NCI-H1436 (cell line): ENCODE measurements at regions not wholly inside any gene's neighbourhood (a gene's known extent, or its start where the extent isn't known, plus 50 kb on each side); places are given as distances from the start of the nearest gene placed in this dataset.
"Not testable (repeated sequence)": the region's sequence is repeated elsewhere in the genome, so short reads cannot be mapped to it uniquely, and the experiment has no call there.

Experiments
- DNase-seq: peaks from one replicate; lab custom pipeline; 2025; lab: John Stamatoyannopoulos, UW

DNA sequence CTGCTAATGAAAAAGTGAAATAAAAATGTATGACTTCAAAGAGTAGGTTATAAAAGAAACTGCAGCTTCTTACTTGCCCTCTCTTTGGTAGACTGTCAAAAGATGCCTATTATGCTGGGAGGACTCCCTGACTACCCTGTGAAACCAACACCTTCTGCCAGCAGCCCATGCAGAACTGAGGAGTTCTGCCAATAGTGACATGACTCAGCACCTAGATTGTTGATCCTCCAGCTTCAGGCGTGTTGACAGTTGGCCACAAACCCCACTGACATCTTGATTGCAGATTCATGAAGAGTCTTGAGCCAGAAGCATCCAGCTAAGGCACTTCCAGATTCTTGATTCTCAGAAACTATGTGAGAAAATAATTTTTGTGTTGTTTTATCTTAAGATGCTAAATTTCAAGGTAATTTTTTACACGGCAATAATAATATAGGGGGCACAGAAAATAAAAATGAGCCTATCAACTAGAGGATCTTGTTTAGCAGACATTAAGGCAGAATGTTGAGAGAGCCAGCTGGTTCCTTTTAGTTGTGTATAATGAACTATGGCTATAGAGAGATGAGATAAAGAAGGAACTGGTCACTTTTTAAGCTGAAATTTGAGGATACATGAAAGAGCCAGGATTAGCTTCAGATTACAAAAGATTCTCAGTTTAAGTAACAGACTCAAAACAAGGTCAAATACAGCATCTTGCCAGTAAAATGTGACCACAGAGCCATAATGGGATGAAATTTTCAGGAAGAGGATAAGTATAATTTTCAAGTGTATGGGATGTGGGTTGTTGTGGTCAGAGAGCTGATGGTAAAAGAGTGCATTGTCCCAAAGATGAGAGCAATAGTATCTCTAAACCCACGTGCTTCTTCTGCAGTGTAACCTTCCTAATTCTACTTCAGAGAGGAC, 588.7 kb upstream of the CBLB start:
- DNase-seq: peak; percentile 23

DNA sequence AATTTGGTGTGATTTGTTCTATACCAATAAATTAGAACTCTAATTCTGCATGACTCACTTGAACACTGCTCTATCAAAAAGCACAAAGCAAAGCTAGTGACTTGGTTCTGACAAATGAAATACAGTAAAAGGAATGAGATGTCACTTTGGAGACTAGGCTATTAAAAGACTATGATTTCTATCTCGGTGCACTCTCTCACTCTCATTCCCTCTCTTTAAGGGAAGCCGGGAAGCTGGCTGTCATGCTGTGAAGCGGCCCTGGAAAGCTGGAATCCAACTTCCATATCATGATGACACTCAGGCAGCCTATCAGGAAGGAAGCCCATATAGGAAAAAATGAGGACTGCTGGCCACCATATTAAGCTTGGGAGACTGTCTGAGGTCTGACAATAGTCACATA, 590.1 kb upstream of the CBLB start:
- DNase-seq: no peak

DNA sequence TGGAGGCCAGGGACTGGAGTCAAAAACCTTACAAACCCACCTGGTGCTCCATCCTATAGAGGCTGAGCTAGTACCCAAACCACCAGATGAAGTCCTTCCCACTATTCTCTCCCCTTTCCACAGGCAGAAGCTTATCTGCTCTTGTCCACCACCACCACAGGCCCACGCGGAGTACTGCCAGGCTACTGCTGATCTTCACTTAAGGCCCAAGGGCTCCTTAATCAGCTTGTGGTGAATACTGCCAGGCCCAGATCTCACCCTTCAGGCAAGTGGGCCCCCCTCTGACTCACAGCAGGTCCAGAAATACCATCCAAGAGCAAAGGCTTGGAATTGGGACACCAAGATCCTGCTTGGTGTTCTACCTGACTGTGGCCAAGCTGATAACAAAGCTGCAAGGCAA, 598.1 kb upstream of the CBLB start:
- no peak for DNase-seq

DNA sequence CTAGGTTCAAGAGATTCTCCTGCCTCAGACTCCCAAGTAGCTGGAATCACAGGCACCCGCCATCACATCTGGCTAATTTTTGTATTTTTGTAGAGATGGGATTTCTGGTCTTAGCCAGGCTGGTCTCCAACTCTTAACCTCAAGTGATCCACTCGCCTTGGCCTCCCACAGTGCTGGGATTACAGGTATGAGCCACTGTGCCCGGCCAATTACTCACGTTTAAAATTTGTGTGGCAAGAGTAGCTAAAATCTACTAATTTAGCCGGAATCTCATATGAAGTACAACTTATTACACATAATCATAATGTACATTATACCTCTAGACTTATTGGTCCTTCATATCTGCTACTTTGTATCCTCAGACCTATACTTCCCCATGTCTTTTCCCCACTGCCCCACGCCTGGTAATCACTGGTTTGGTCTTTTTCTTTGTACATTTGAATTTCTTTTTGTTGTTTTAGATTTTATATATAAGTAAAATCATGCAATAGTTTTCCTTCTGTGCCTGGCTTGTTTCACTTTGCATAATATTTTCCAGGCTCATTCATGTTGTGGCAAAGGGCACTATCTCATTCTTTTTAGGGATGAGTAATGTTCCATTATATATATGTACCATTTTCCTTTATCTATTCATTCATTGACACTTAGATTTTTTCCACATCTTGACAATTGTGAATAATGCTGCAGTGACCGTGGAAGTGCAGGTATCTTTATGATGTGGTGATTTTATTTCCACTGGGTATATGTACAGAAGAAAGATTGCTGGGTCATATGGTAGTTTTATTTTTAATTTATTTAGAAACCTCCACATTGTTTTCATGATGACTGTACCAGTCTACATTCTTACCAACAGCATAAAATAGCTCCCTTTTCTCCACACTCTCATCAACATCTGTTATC, 605.0 kb upstream of the CBLB start:
- no peak for DNase-seq

DNA sequence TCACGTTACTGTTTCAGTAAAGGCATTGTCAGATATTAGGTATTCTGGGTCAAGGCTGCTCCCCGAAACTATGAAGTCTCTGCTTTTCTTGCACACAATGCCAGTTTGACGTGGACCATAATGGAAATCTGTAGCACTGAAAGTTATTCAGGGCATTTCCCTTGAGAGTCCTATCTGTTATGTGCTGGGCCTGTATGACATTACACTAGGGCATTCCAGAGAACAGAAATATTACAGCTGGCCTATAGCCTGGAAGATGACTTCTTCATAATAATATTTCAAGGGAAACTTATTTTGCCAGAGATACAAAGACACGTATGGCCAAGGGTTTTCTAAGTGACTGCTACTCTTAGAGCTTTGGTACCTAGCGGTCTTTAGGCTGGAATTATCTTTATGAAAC, 613.6 kb upstream of the CBLB start:
- DNase-seq: no peak

DNA sequence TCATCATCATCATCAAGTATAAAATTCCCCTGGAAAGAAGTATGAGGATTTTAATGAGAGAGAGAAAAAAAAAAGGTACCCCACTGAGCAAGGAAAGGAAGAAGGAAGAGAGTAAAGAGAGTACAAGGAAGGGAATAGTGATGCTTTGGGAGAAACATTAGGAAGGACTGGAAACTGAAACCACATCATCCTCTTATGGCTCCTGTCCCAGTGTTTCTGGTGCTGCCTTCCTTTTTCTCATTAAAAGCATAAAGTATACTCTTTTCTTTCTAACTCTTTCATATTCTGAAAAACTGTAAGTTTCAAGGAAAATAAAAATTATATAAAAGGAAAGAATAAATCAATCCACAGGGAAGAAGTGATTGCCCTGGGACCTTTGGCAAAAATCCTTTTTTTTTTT, 616.4 kb upstream of the CBLB start:
- DNase-seq: no peak

DNA sequence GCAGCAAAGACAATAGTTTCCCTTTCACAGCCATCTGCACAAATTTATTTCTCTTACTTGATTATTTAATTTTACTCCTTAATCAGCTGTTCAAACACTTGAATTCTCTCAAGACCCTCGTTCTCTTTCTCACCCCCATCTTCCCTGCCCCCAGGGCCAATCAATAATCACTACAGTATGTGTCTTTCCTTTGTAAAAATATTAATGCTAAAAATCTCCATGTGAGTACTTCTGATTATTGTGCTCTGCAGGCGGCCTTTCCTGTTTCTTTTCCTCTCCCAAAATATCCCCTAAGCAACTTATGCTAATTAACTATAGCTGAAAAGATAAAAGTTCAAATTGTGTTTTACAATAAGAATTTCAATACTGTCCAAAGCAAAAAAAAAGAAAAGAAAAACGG, 617.0 kb upstream of the CBLB start:
- DNase-seq: peak; percentile 68

DNA sequence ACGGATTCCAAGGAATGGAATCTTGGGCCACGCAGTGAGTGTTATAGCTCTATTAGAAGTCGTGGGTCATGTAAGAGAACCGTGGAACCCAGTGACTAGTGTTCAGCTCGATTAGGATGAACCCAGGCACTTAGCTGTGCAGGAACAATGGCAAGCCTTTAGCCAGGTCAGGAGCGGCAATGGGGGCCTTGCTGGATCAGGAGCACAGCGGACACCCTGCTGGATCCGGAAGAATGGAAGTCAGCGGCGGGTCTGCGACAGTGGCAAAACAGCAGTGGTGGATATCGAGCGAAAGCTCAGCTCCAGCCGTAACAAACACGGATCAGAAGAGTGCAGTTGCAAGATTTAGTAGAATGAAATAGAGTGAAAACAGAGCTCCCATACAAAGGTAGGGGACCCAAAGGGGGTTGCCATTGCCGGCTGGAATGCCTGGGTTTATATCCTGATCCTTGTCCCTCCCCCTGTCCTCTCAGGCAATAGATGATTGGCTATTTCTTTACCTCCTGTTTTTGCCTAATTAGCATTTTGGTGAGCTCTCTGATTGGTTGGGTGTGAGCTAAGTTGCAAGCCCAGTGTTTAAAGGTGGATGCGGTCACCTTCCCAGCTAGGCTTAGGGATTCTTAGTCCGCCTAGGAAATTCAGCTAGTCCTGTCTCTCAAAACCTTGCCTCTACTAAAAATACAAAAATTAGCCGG, 618.3 kb upstream of the CBLB start:
- not testable (repeated sequence) for DNase-seq

DNA sequence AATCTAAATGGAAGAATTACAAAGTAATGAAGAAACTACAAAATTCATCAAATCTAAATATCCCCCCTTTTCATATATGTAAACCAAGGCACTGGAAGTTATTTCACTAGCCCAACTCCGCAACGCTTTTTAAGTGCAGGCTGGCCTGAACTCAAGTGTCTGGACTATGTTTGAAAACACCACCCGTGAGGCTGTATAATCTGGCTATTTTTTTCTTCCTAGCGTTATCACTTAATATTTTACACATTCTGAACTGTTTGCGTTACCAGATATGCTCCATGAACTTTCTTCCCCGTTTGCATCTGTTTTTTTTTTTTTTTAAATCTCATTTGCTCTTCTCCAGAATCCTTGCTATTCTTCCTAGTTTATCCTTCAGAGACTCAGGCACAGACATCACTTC, 619.5 kb upstream of the CBLB start:
- no peak for DNase-seq

DNA sequence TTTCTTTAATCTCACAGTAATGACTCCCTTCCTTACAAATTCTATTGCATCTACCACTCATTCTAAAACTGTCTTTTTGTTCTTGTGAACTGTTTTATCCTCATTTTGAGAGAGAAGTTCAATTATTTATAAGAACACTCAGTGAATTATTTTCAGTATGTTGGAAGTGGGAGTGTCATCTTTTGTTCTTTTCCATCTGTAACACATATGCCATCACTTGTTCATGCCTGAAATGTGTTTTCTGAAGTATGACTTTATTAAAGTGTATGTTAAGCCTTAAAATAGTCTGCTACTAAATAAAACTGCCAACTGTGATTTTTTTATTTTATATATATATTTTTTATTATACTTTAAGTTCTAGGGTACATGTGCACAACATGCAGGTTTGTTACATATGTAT, 623.0 kb upstream of the CBLB start:
- no peak for DNase-seq

DNA sequence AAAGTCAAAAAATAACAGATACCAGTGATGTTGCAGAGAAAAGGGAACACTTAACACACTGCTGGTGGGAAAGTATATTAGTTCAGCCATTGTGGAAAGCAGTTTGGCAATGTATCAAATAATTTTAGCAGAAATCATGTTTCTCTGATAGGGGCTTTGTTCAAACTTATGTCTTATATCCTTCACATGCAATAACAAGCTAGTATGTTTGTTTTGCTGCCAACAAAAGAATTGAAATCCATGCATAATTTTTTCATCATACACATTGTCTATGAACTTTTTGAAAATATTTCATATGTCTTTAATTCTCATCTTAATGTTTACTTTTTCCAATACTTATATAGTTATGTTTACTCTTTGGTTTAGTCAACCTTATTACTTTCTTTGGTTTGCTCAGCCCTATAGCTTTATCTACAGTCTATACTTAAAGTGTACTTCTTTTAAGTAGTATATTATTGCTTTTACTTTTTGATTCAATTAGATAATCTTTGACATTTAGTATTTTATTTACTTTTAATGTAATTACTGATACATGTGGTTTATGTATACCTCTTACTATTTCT, 639.6 kb upstream of the CBLB start:
- DNase-seq: no peak

DNA sequence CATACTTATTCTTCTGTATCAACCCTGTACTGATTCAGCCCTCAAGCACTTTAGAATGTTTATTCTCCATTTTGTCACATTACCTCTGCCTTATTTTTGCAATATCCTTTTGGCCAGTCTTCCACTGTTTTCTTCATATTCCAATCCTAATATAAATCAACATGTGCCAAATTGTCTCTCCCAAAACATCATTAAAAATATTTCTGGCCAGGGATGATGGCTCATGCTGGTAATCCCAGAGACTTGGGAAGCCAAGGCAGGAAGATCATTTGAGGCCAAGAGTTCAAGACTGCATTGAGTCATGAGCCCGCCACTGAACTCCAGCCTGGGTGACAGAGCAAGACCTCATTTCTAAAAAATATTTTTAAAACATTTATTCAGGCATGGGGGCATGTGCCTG, 641.4 kb upstream of the CBLB start:
- no peak for DNase-seq

DNA sequence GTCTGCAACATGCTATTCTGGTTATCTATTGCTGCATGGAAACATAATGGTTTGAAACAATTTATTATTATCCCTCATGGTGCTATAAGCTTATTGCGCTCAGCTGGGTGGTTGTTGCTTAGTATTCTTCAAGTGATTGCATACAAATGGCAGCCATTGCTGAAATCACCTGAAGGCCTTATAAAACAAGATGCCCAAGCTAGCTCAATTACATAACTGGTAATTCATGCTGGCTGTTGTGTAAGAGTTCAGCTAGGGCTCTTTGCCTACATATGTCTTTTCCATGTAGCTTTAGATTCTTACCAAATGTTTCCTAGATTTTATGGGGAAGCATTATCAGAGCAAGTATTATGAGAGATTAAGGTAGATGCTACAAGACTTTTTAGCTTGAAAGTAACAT, 644.0 kb upstream of the CBLB start:
- no peak for DNase-seq

DNA sequence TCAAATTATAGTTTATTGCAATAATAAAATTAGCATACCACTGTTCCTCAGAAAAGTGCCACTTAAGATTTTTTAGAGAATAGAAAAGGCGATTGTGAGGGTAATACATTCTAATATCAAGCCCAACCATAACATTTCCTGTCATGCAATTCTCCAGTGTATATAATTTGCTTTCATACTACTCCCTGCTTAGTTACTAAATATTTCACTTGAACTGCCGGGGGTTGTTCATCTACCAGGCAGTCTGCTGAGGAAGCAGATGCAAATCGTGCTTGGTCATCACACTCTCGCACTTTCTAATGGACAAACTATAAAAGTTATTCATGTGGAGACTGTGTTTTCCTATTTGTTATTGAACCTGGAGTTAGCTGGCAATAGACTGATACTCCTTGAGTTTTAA, 645.6 kb upstream of the CBLB start:
- no peak for DNase-seq

DNA sequence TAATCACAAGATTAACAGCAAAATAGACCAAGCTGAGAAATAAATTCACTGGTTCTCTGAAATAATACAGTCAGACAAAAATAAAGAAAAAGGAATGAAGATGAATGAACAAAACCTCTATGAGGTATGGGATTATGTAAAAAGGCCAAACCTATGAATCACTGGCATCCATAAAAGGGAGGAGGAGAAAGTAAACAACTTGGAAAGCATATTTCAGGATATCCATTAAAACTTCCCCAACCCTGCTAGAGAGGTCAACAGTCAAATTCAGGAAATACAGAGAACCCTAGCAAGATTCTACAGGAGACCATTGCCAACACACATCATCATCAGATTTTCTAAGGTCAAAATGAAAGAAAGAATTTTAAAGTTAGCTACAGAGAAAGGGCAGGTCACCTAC, 649.7 kb upstream of the CBLB start:
- DNase-seq: no peak

DNA sequence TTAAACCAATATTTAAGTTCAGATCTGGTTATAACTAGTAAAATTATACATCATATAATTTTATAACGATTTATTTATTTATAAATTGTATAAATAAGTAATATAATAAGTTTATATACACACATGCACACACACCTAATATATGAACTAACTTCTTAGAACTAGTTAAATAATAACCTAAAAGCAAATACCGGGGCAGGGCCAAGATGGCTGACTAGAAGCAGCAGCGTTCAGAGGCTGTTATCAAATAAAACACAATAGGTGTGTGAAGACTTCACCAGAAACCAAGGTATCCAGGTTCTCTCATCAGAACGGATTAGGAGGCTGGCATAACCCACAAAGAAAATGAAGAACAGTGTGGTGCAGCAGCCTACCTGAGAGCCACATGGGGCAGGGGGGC, 653.6 kb upstream of the CBLB start:
- no peak for DNase-seq

DNA sequence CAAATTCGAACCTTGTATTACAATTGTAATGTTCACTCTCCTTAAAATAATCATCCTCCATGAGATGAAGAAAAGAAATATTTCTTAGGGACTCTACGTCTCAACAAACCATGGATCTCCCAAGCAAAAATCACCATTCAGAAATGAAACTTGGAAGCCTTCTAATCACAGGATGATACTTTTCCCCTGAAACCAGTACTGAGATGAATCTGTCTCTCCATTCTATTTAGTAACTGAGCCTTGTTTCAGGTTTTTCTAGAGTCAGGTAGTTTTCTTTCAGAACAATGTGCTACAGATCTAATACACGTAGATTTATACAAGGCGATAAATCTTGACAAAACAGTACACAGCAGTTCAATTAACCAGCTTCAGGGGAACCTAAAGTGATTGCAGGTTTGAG, 660.1 kb upstream of the CBLB start:
- DNase-seq: no peak

DNA sequence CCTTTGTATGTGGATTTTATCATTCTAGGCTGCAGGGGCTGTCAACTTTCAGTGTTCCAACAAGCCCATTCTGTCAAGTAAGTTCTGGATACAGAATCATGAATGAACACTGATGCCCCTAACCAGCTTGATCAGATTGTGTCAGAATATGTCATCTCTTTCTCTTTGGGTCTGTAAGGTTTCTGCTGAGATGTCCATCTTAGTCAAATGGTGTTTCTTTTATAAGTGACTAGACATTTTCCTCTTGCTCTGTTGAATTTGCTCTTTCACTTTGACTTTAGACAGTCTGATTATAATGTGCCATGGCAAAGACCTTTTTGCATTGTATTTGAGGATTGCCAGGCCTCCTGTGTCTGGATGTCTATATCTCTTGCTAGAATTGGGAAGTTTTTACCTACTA, 660.9 kb upstream of the CBLB start:
- no peak for DNase-seq

DNA sequence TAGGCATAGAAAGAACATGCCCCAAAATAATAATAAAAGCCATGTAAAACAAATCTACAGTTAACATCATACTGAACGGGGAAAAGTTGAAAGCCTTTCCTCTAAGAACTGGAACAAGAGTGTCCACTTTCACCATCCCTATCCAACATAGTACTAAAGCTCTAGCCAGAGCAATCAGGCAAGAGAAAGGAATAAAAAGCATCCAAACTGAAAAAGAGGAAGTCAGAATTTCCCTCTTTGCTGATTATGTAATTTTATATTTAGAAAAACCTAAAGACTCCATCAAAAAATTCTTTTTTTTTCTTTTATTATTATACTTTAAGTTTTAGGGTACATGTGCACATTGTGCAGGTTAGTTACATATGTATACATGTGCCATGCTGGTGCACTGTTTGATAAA, 661.6 kb upstream of the CBLB start:
- DNase-seq: no peak

DNA sequence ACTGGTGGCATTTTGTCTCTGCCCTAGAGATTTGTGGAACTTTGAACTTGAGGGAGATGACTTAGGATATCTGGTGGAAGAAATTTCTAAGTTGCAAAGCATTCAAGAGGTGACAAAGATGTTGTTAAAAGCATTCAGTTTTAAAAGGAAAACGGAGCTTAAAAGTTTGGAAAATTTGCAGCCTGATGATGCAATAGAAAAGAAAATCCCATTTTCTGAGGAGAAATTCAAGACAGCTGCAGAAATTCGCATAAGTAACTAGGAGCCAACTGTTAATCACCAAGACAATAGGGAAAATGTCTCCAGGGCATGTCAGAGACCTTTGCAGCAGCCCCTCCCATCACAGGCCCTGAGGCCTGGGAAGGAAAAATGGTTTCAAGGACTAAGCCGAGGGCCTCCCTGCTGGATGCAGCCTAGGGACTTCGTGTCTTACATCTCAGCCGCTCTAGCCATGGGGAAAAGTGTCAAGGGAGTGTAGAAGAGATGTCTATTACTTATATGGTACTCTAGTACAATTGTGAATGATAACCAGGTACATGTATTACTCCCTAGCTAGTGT, 663.0 kb upstream of the CBLB start:
- not testable (repeated sequence) for DNase-seq

DNA sequence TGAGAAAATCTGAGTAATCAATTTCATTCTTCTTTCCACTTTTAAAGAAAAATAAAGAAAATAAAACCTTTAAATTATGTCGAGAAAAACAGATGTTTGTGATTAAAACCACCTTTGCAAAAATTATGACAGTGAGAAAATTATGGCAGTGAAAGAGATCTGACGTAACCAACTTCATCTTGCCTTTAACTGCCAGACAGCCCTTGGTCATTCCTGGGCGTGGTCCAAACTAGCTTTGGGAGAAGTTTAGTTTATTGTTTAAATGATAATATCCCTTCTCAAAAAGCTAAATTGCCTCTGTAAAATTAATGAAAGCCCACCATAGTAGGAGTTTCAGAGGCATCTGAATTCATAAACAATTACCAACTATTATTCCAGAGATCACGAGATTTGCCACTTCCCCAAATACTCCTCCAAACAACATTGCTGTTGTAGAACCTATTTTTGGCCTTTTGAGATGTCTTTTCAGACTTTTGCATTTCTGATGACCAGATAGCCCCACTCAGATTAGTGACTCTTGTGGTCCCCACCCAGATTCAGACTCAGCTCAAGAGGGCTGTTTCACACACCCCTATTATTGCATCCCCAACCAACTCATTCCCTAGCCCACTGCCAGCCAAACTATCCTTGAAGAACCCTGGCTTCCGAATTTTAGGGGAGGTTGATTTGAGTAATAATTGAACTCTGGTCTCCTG, 664.4 kb upstream of the CBLB start:
- DNase-seq: no peak
